ENCODE measurements at regions not wholly inside any gene's neighbourhood (a gene's known extent, or its start where the extent isn't known, plus 50 kb on each side); places are given as distances from the start of the nearest gene placed in this dataset.

GRCh38 chr2:224137208-224137607, 98.1 kb upstream of the SERPINE2 start:
- Histone ChIP-seq H3K36me3 (ENCODE audit: control insufficient read depth, insufficient read depth, low read length) (no peaks in the 10 kb centered on the region), H3K79me2 (ENCODE audit: control insufficient read depth, insufficient read depth, low read length) (no peaks in the 10 kb centered on the region), H3K9ac (ENCODE audit: insufficient read depth, low read length) (no peak overlapping the region), H3K4me3 (replicated peaks in 1 of 4; ENCODE audit: control extremely low read depth in 1 of 4, insufficient read depth in 1 of 4, low read depth in 3 of 4, low read length in 4 of 4) (no peak overlapping the region), H3K4me2 (ENCODE audit: extremely low read depth, insufficient read depth, low read length) (no peak overlapping the region), H4K20me1 (ENCODE audit: control insufficient read depth, extremely low read depth, insufficient read depth, low read length) (no peaks in the 10 kb centered on the region), H3K27me3 (ENCODE audit: control insufficient read depth, insufficient read depth, low read length) (no peaks in the 10 kb centered on the region), H3K27ac (ENCODE audit: insufficient read depth, low read length) (no peak overlapping the region), H2AFZ (ENCODE audit: low read length) (no peak overlapping the region), H3K4me1 (ENCODE audit: control insufficient read depth, extremely low read depth, insufficient read depth, low read length) (no peaks in the 10 kb centered on the region), H3K9me3 (ENCODE audit: control insufficient read depth, insufficient read depth, low read depth, low read length) (no peaks in the 10 kb centered on the region)
- no peak for DNase-seq (ENCODE audit: low read depth in 2 of 2)
- TF ChIP-seq CTCF (conservative IDR thresholded peaks at IDR 0.05 in 1 of 2, IDR thresholded peaks at IDR 0.05 in 1 of 2; ENCODE audit: low read depth in 1 of 2, low read length in 2 of 2) (no peak), EZH2 (IDR thresholded peaks at IDR 0.05; ENCODE audit: low read length, missing control alignments) (no peak)

- no peak overlapping the region for H3K27ac ChIP-seq (ENCODE audit: insufficient read depth, low read length)
- H2AFZ ChIP-seq (ENCODE audit: low read length), result no peak overlapping the region
- H3K36me3 ChIP-seq (ENCODE audit: control insufficient read depth, insufficient read depth, low read length), result no peaks in the 10 kb centered on the region
- no peaks in the 10 kb centered on the region for H3K9me3 ChIP-seq (ENCODE audit: control insufficient read depth, insufficient read depth, low read depth, low read length)
- H3K9ac ChIP-seq (ENCODE audit: insufficient read depth, low read length), result no peak overlapping the region
- H3K4me2 ChIP-seq (ENCODE audit: extremely low read depth, insufficient read depth, low read length), result no peak overlapping the region
- no peaks in the 10 kb centered on the region for H3K79me2 ChIP-seq (ENCODE audit: control insufficient read depth, insufficient read depth, low read length)
- no peaks in the 10 kb centered on the region for H3K27me3 ChIP-seq (ENCODE audit: control insufficient read depth, insufficient read depth, low read length)
- no peaks in the 10 kb centered on the region for H4K20me1 ChIP-seq (ENCODE audit: control insufficient read depth, extremely low read depth, insufficient read depth, low read length)
- no peak for TF ChIP-seq CTCF (conservative IDR thresholded peaks at IDR 0.05 in 1 of 2, IDR thresholded peaks at IDR 0.05 in 1 of 2; ENCODE audit: low read depth in 1 of 2, low read length in 2 of 2)
- no peak for TF ChIP-seq EZH2 (IDR thresholded peaks at IDR 0.05; ENCODE audit: low read length, missing control alignments)
- H3K4me3 ChIP-seq (replicated peaks in 1 of 4; ENCODE audit: control extremely low read depth in 1 of 4, insufficient read depth in 1 of 4, low read depth in 3 of 4, low read length in 4 of 4), result no peak overlapping the region
- H3K4me1 ChIP-seq (ENCODE audit: control insufficient read depth, extremely low read depth, insufficient read depth, low read length), result no peaks in the 10 kb centered on the region
- DNase-seq (ENCODE audit: low read depth in 2 of 2), result no peak
These were observed 97.3 kb upstream of the SERPINE2 start for GRCh38 chr2:224136396-224136795.

- Histone ChIP-seq H3K9me3 (ENCODE audit: control insufficient read depth, insufficient read depth, low read depth, low read length) (no peaks in the 10 kb centered on the region), H3K9ac (ENCODE audit: insufficient read depth, low read length) (no peak overlapping the region), H3K4me1 (ENCODE audit: control insufficient read depth, extremely low read depth, insufficient read depth, low read length) (no peaks in the 10 kb centered on the region), H3K27ac (ENCODE audit: insufficient read depth, low read length) (no peak overlapping the region), H3K79me2 (ENCODE audit: control insufficient read depth, insufficient read depth, low read length) (no peaks in the 10 kb centered on the region), H2AFZ (ENCODE audit: low read length) (no peak overlapping the region), H4K20me1 (ENCODE audit: control insufficient read depth, extremely low read depth, insufficient read depth, low read length) (no peaks in the 10 kb centered on the region), H3K4me2 (ENCODE audit: extremely low read depth, insufficient read depth, low read length) (no peak overlapping the region), H3K4me3 (replicated peaks in 1 of 4; ENCODE audit: control extremely low read depth in 1 of 4, insufficient read depth in 1 of 4, low read depth in 3 of 4, low read length in 4 of 4) (no peak overlapping the region), H3K27me3 (ENCODE audit: control insufficient read depth, insufficient read depth, low read length) (no peaks in the 10 kb centered on the region), H3K36me3 (ENCODE audit: control insufficient read depth, insufficient read depth, low read length) (no peaks in the 10 kb centered on the region)
- no peak for DNase-seq (ENCODE audit: low read depth in 2 of 2)
- no peak for TF ChIP-seq CTCF (conservative IDR thresholded peaks at IDR 0.05 in 1 of 2, IDR thresholded peaks at IDR 0.05 in 1 of 2; ENCODE audit: low read depth in 1 of 2, low read length in 2 of 2)
- no peak for TF ChIP-seq EZH2 (IDR thresholded peaks at IDR 0.05; ENCODE audit: low read length, missing control alignments)
These were observed 96.8 kb upstream of the SERPINE2 start for GRCh38 chr2:224135881-224136280.

Measured in fibroblast of lung (primary cell).